HepG2 (cell line): ENCODE measurements at regions not wholly inside any gene's neighbourhood (a gene's known extent, or its start where the extent isn't known, plus 50 kb on each side); places are given as distances from the start of the nearest gene placed in this dataset.

Experiments used
- PHB2 ChIP-seq: fragments of 450-650 bp; IDR thresholded peaks from 2 replicates; pipeline ENCODE4 v1.6.1; 2018; ENCODE audit not compliant: partially characterized antibody
- RAD51 ChIP-seq: fragments of 450-650 bp; IDR thresholded peaks from 2 replicates; pipeline ENCODE4 v1.6.1; 2016; ENCODE audit warnings: borderline replicate concordance
- THAP9 ChIP-seq: sonication (generic); formaldehyde crosslinking; IDR thresholded peaks from 2 replicates; pipeline ENCODE4; 2020; ENCODE audit warnings: missing genetic modification reagents, mild to moderate bottlenecking, borderline replicate concordance
- ZNF232 ChIP-seq: sonication (generic); formaldehyde crosslinking; IDR thresholded peaks from 2 replicates; pipeline ENCODE4 v1.4.0; 2020; ENCODE audit warnings: missing genetic modification reagents, borderline replicate concordance
- ZNF264 ChIP-seq: sonication (generic); formaldehyde crosslinking; IDR thresholded peaks from 2 replicates; pipeline ENCODE4 v1.4.0; 2020; ENCODE audit warnings: missing genetic modification reagents

GRCh38 chr3:105930733-105931132 lies 61.9 kb upstream of the CBLB start:
- TF ChIP-seq THAP9 (CRISPR knock-in tag) (no peak), ZNF264 (CRISPR knock-in tag) (no peak), PHB2 (no peak), ZNF232 (CRISPR knock-in tag) (no peak), RAD51 (no peak)
